ENCODE measurements at regions not wholly inside any gene's neighbourhood (a gene's known extent, or its start where the extent isn't known, plus 50 kb on each side); places are given as distances from the start of the nearest gene placed in this dataset.

GRCh38 chr11:116066777-116067176 lies 562.6 kb upstream of the CADM1 start:
- intact Hi-C loops (cut with DNase I): no loop called here
- TF ChIP-seq, protein P1, sequence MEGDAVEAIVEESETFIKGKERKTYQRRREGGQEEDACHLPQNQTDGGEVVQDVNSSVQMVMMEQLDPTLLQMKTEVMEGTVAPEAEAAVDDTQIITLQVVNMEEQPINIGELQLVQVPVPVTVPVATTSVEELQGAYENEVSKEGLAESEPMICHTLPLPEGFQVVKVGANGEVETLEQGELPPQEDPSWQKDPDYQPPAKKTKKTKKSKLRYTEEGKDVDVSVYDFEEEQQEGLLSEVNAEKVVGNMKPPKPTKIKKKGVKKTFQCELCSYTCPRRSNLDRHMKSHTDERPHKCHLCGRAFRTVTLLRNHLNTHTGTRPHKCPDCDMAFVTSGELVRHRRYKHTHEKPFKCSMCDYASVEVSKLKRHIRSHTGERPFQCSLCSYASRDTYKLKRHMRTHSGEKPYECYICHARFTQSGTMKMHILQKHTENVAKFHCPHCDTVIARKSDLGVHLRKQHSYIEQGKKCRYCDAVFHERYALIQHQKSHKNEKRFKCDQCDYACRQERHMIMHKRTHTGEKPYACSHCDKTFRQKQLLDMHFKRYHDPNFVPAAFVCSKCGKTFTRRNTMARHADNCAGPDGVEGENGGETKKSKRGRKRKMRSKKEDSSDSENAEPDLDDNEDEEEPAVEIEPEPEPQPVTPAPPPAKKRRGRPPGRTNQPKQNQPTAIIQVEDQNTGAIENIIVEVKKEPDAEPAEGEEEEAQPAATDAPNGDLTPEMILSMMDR (IDR thresholded peaks at IDR 0.05): no peak
- TF ChIP-seq POLR2AphosphoS5 (IDR thresholded peaks at IDR 0.05) (no peak), POLR2A (IDR thresholded peaks at IDR 0.05) (no peak)
- WGBS: 92% methylated on average over 6 of the region's 6 CpGs
- Histone ChIP-seq H3K4me1 (replicated peaks) (no peaks in the 10 kb centered on the region), H3K27ac (no peak overlapping the region), H3K27me3 (replicated peaks; ENCODE audit: insufficient read depth) (no peaks in the 10 kb centered on the region), H3K36me3 (no peaks in the 10 kb centered on the region), H3K9me3 (no peaks in the 10 kb centered on the region), H3K4me3 (no peak overlapping the region)
- DNase-seq (ENCODE audit: low spot score): no peak

DNA sequence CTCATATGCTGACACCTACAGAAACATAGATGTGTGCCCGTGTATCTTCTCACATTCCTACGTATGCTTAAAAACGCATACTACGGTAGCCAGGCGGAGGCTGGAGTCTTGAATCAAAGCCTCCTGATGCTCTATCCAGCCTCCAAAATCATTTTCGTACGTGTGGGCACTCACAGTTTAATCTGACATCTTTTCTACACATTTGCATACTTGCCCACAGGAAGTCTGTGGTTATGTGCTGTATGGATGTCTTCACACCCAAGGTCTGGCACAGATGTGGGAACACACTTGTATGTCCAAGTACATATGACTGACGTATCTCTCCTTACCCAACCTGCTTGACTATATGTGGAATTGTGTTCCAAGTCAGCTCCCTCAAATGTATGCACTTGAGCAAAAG lies 561.8 kb upstream of the CADM1 start:
- Histone ChIP-seq H3K27me3 (replicated peaks; ENCODE audit: insufficient read depth) (no peaks in the 10 kb centered on the region), H3K9me3 (no peaks in the 10 kb centered on the region), H3K4me3 (no peak overlapping the region), H3K36me3 (no peaks in the 10 kb centered on the region), H3K4me1 (replicated peaks) (no peaks in the 10 kb centered on the region), H3K27ac (no peak overlapping the region)
- TF ChIP-seq, protein P1 (IDR thresholded peaks at IDR 0.05): no peak
- TF ChIP-seq POLR2AphosphoS5 (IDR thresholded peaks at IDR 0.05) (no peak), POLR2A (IDR thresholded peaks at IDR 0.05) (no peak)
- DNase-seq (ENCODE audit: low spot score): no peak
- 95% methylated on average over 8 of the region's 8 CpGs for WGBS
- intact Hi-C loops (cut with DNase I): no loop called here

- intact Hi-C loops (cut with DNase I): no loop called here
Observed at GRCh38 chr11:116065191-116065895, 561.1 kb upstream of the CADM1 start.

GRCh38 chr11:116062490-116063171 lies 558.4 kb upstream of the CADM1 start:
- H3K36me3 ChIP-seq: no peaks in the 10 kb centered on the region
- no peak for DNase-seq (ENCODE audit: low spot score)
- TF ChIP-seq, protein P1 (IDR thresholded peaks at IDR 0.05): no peak
- no peak for TF ChIP-seq POLR2AphosphoS5 (IDR thresholded peaks at IDR 0.05)
- TF ChIP-seq POLR2A (IDR thresholded peaks at IDR 0.05): no peak
- no peaks in the 10 kb centered on the region for H3K27me3 ChIP-seq (replicated peaks; ENCODE audit: insufficient read depth)
- intact Hi-C loops (cut with DNase I): no loop called here
- no peak overlapping the region for H3K4me3 ChIP-seq
- H3K4me1 ChIP-seq (replicated peaks): no peaks in the 10 kb centered on the region
- 21% methylated on average over 11 of the region's 11 CpGs for WGBS
- H3K9me3 ChIP-seq: no peaks in the 10 kb centered on the region
- no peak overlapping the region for H3K27ac ChIP-seq

More at GRCh38 chr11:116065191-116065895, 561.1 kb upstream of the CADM1 start:
- no peak overlapping the region for H3K27ac ChIP-seq
- whole genome bisulfite sequencing: 92% methylated on average over 10 of the region's 10 CpGs
- H3K27me3 ChIP-seq (replicated peaks; ENCODE audit: insufficient read depth): no peaks in the 10 kb centered on the region
- H3K9me3 ChIP-seq: no peaks in the 10 kb centered on the region
- DNase-seq (ENCODE audit: low spot score): no peak
- no peaks in the 10 kb centered on the region for H3K4me1 ChIP-seq (replicated peaks)
- no peak overlapping the region for H3K4me3 ChIP-seq
- H3K36me3 ChIP-seq: no peaks in the 10 kb centered on the region
- TF ChIP-seq, protein P1 (IDR thresholded peaks at IDR 0.05): no peak
- TF ChIP-seq POLR2AphosphoS5 (IDR thresholded peaks at IDR 0.05) (no peak), POLR2A (IDR thresholded peaks at IDR 0.05) (no peak)

DNA sequence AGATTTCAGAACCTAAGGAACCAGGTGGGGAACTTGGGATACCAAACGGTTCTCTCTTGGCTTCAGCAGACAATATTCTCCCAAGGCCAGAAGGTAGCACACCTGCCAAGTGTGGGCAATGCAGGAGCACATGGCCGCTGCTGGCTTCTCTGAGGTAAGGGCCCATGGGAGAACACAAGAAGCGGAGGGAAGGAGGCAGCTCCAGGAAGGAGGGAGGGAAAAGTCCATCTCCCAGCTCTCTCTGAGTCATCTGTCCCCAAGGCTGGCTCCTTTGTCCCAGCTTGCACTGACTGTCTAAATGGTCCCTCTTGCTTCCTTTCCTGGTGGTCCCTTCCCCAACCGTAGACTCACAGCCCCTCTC lies 557.9 kb upstream of the CADM1 start:
- intact Hi-C loops (cut with DNase I): no loop called here
- H3K27me3 ChIP-seq (replicated peaks; ENCODE audit: insufficient read depth): no peaks in the 10 kb centered on the region
- DNase-seq (ENCODE audit: low spot score): no peak
- H3K36me3 ChIP-seq: no peaks in the 10 kb centered on the region
- H3K4me1 ChIP-seq (replicated peaks): no peaks in the 10 kb centered on the region
- TF ChIP-seq, protein P1 (IDR thresholded peaks at IDR 0.05): no peak
- no peak for TF ChIP-seq POLR2A (IDR thresholded peaks at IDR 0.05)
- TF ChIP-seq POLR2AphosphoS5 (IDR thresholded peaks at IDR 0.05): no peak
- no peak overlapping the region for H3K27ac ChIP-seq
- 75% methylated on average over 4 of the region's 4 CpGs for WGBS
- no peak overlapping the region for H3K4me3 ChIP-seq
- H3K9me3 ChIP-seq: no peaks in the 10 kb centered on the region

All from prostate gland (tissue), 2 donors.